HUES64 (cell line): ENCODE measurements at regions not wholly inside any gene's neighbourhood (a gene's known extent, or its start where the extent isn't known, plus 50 kb on each side); places are given as distances from the start of the nearest gene placed in this dataset.

Experiments used
- H3K27ac ChIP-seq: 2 replicates; pipeline ENCODE4 v1.7.0; 2013; ENCODE audit warnings: low read depth, low read length, inconsistent platforms
- H3K27me3 ChIP-seq: 2 replicates; pipeline ENCODE4 v1.6.1; 2013; ENCODE audit warnings: mild to moderate bottlenecking, low read length; ENCODE audit not compliant: insufficient read depth
- H3K36me3 ChIP-seq: 2 replicates; pipeline ENCODE4 v1.6.1; 2013; ENCODE audit warnings: mild to moderate bottlenecking, low read length; ENCODE audit not compliant: insufficient read depth
- H3K4me1 ChIP-seq: 2 replicates; pipeline ENCODE4 v1.6.1; 2013; ENCODE audit warnings: mild to moderate bottlenecking, low read length, moderate library complexity; ENCODE audit not compliant: insufficient read depth
- H3K4me3 ChIP-seq: 2 replicates; pipeline ENCODE4 v1.5.1; 2013; ENCODE audit warnings: mild to moderate bottlenecking, low read length, moderate library complexity
- H3K9ac ChIP-seq: 2 replicates; pipeline ENCODE4 v1.6.1; 2013; ENCODE audit warnings: mild to moderate bottlenecking, low read depth, low read length
- H3K9me3 ChIP-seq: 2 replicates; pipeline ENCODE4 v1.6.1; 2013; ENCODE audit warnings: low read depth, low read length; ENCODE audit not compliant: insufficient read depth
- whole genome bisulfite sequencing: fragments of 150-250, 120-280 bp; methylation state at CpG from one replicate; pipeline ENCODE4 v1.1.7; 2013; ENCODE audit warnings: missing lambda C conversion rate; 5-methylcytosine and 5-hydroxymethylcytosine counted together

DNA sequence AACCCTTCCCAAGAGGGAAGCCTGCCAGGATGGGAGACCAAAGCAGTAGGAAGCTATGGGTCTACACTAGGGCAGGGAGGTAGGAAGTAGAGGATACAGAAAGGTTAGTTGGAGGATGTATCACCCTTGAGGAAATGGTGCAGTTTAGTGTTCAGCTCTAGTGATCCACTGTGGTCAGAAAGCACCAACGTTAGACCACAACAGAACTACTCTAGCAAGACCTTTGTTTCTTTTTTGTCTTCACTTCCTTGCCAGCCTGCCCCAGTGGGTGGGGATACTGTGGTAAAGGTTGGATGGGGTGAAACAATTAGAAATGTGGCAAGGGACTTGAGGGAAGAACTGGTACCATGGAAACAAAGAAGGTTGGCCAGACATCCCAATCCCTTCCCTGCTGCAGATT is 83.3 kb downstream of the DDIT4L start:
- Histone ChIP-seq H3K36me3 (no peaks in the 10 kb centered on the region), H3K9me3 (no peaks in the 10 kb centered on the region), H3K27me3 (no peaks in the 10 kb centered on the region), H3K4me3 (no peak overlapping the region), H3K9ac (no peak overlapping the region), H3K4me1 (no peaks in the 10 kb centered on the region), H3K27ac (no peak overlapping the region)
- WGBS: 88% methylated on average over 1 of the region's 1 CpG

DNA sequence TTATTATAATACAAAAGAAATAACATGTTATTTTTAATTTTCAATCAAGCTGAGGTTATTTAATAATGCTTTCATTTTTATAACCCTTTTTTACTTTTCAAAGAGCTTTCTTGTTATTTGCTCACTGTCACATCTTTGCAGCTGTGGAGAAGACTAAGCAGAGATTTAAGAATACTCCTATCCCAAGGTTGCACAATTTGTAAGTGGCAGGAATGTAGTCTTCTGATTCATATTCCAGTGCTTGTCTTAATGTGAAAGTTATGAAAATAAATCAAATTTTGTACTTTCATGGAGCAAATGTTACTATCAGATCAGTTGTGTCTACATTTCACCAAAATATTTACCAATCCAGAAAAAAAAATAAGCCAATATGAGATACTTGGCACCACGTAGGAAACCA is 86.6 kb downstream of the DDIT4L start:
- Histone ChIP-seq H3K27me3 (no peaks in the 10 kb centered on the region), H3K36me3 (no peaks in the 10 kb centered on the region), H3K4me3 (no peak overlapping the region), H3K27ac (no peak overlapping the region), H3K4me1 (peaks cover 16% of the 10 kb centered on the region; the same call in 1 of the 2 replicates), H3K9ac (no peak overlapping the region), H3K9me3 (no peaks in the 10 kb centered on the region)
- 90% methylated on average over 1 of the region's 1 CpG for WGBS

DNA sequence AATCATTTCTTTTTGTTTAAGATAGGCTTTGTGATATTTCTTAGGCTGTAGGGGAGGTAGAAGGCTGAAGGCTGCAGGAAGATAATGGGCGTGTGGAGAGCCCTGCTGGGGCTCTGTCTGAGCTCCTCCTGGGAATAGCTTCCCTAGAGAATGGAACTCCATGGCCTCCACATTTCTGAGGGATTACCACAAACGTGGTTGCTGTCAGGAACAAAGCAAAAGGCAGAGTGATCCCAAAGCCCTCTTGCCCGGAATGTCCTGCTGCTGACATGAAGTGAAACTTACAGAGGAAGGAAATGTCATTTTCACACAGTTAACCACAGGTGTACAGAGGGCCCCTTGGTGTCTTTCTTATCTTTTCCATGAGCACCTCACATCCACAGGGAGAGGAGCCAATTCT is 89.3 kb downstream of the DDIT4L start:
- Histone ChIP-seq H3K9me3 (no peaks in the 10 kb centered on the region), H3K4me3 (no peak overlapping the region), H3K27ac (peak overlapping the region; percentile 69), H3K4me1 (peaks cover 26% of the 10 kb centered on the region; the same call in 1 of the 2 replicates), H3K27me3 (no peaks in the 10 kb centered on the region), H3K36me3 (no peaks in the 10 kb centered on the region), H3K9ac (no peak overlapping the region)
- 41% methylated on average over 3 of the region's 3 CpGs for WGBS

DNA sequence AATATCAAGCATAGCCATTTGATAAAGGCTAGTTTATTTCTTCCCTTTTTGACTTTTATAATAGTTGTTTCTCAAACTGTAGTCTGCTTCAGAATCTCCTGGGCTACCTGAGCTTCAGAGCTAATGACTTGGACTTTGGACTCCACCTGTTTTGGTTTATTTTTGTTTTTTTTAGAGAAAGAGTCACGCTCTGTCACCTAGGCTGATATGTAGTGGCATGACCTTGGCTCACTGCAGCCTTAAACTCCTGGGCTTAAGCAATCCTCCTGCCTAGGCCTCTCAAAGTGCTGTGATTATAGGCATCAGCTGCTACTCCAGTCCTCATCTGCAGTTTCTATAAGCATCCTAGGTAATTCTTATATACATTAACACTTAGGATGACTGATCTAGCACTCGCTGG is 90.5 kb downstream of the DDIT4L start:
- H3K27me3 ChIP-seq: no peaks in the 10 kb centered on the region
- H3K9me3 ChIP-seq: no peaks in the 10 kb centered on the region
- H3K27ac ChIP-seq: no peak overlapping the region
- no peak overlapping the region for H3K9ac ChIP-seq
- H3K36me3 ChIP-seq: no peaks in the 10 kb centered on the region
- H3K4me3 ChIP-seq: no peak overlapping the region
- WGBS: 95% methylated on average over 2 of the region's 2 CpGs
- peaks cover 32% of the 10 kb centered on the region for H3K4me1 ChIP-seq

DNA sequence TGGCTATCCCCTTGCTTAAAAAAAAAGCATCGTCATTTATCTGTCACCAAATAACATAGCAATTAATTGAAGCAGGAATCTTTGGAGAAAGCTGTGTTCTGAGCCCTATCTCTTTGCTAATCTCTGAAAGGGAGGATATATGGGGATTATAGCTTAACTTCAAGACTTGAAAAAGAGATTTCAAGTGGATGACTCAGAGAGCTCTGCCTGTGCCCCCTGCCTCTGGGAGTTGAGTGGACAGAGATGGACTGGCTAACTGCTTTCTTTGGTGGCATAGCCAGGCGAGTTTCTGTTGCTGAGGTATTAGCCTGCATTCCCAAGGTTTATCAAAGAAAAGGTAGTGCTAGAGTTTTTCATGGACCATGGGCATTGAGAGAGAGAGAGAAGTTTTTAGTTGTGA is 91.6 kb downstream of the DDIT4L start:
- H3K4me1 ChIP-seq: peaks cover 39% of the 10 kb centered on the region
- H3K27ac ChIP-seq: no peak overlapping the region
- H3K9me3 ChIP-seq: no peaks in the 10 kb centered on the region
- no peaks in the 10 kb centered on the region for H3K27me3 ChIP-seq
- H3K9ac ChIP-seq: no peak overlapping the region
- H3K4me3 ChIP-seq: no peak overlapping the region
- H3K36me3 ChIP-seq: no peaks in the 10 kb centered on the region
- 85% methylated on average over 2 of the region's 2 CpGs for WGBS

DNA sequence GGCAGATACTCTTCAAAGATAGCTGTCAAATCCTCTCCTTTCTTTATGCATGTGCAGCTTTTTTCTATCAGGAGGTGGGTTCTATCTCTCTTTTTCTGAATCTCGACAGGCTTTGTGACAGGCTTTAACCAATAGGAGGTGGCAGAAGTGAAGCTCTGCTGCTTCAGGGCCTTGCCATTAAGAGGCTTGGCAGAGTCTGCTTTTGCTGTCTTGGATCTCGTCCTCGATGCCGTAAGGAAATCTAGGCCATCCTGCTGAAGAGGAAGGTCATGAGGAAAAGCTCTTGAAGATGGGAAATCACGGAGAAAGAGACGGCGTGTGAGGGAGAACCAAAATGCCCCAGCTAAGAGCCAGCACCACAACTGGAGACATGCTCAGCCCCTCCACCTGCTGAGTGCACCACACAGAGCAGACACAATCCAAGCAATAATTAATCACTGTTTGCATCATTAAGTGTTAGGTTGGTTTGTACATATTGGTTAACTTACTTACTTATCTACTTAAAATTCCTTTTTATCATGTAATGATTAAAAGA is 92.2 kb downstream of the DDIT4L start:
- no peaks in the 10 kb centered on the region for H3K36me3 ChIP-seq
- H3K27ac ChIP-seq: no peak overlapping the region
- H3K9me3 ChIP-seq: no peaks in the 10 kb centered on the region
- H3K4me1 ChIP-seq: peaks cover 44% of the 10 kb centered on the region
- 84% methylated on average over 7 of the region's 7 CpGs for WGBS
- H3K27me3 ChIP-seq: no peaks in the 10 kb centered on the region
- no peak overlapping the region for H3K4me3 ChIP-seq
- H3K9ac ChIP-seq: no peak overlapping the region

DNA sequence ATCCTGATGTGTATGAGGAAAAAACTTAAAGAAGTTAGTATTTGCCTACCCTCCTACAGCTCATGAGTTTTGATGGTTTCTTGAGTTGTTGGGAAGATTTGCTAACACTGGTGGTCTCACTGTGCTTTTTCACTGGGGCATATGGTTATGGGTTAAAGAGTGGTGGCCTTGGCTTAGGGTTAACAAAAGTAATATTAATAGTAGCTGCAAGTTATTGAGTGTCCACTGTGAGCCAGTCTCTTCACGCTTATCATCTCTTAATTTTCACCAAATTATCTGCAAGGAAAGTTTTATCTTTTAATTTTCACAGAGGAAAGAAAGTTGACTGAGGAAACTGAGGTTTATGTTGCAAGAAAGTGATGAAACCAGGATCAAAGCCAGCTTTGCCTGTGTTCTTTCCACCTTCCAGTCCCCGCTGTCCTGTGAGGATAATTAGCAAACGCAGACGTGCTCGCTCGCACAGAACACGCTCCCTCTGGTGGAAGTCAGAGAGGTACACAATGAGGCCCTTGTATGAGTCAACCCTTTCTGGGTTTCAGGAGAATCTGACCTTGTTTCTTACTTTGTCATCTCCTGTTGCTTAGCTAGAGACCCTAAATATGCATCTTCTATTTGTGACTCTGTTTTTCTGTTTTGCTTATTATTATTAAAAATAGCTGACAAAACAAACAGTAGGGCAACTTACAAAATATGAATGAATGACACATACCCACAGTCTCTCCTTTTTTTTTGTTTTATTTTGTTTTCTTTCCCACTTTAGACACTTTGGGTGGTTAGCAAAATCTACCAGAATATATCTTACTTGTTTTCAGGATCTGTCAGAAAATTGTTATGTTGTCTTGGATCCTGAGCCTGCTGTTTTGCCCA is 94.3 kb downstream of the DDIT4L start:
- no peaks in the 10 kb centered on the region for H3K36me3 ChIP-seq
- WGBS: 14% methylated on average over 6 of the region's 7 CpGs
- H3K4me3 ChIP-seq: no peak overlapping the region
- H3K27ac ChIP-seq: no peak overlapping the region
- no peaks in the 10 kb centered on the region for H3K9me3 ChIP-seq
- no peaks in the 10 kb centered on the region for H3K27me3 ChIP-seq
- H3K9ac ChIP-seq: no peak overlapping the region
- H3K4me1 ChIP-seq: peaks cover 42% of the 10 kb centered on the region

DNA sequence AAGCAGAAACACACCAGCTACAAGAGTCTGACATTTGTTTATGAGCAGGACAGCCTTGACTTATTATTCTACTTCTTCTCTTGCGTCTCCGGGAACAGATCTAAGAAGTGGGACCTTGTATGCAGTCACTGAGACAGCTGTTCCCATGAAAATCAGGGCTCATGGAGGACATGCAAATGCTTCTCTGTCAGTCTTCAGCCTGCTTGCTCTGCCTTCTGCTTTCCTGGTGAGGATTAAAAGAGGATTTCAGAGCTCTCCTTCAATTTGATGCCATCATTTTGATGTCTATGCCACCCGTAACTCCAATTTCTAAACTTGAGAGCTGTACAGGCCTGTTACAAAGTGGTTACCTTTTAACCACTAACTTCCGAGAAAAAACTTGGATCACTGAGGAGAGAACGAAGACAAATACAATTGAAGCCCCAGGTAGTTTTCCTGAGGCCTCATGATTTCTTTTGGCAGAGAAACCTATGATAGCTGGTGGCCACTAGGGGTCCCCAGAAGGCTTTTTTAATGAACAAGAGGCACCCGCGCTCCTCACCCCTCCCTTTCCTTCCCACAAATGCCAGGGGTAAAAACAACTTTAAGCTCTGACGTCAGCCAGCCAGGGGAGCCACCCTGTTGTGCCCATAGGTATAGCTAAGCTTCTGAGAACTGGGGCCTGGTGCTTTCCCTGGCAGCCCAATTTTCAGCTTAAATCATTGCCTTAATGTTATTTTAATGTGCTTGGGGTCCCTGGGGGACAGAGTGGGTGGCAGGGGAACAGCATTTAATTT is 97.0 kb downstream of the DDIT4L start:
- no peak overlapping the region for H3K4me3 ChIP-seq
- no peaks in the 10 kb centered on the region for H3K36me3 ChIP-seq
- H3K4me1 ChIP-seq: peaks cover 32% of the 10 kb centered on the region
- H3K27ac ChIP-seq: peak overlapping the region; percentile 63
- H3K9ac ChIP-seq: no peak overlapping the region
- no peaks in the 10 kb centered on the region for H3K9me3 ChIP-seq
- no peaks in the 10 kb centered on the region for H3K27me3 ChIP-seq
- WGBS: 30% methylated on average over 8 of the region's 8 CpGs

DNA sequence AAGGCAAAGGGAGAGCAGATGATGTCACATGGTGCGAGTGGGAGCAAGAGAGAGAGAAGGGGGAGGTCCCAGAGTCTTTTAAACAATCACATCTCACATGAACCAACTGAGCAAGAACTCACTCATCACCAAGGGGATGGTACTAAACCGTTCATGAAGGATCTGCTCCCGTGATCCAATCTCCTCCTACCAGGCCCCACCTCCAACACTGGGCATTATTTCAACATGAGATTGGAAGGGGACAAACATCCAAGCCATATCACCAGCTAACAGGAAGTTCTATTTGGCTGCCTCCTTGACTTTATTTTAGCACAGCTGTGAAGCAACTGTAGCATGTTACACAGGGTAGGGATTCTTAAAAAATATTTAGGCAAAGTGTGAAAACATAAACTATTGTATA is 102.5 kb downstream of the DDIT4L start:
- Histone ChIP-seq H3K4me3 (no peak overlapping the region), H3K9me3 (peaks cover 10% of the 10 kb centered on the region; the same call in 1 of the 2 replicates), H3K9ac (no peak overlapping the region), H3K27ac (no peak overlapping the region), H3K36me3 (no peaks in the 10 kb centered on the region), H3K27me3 (no peaks in the 10 kb centered on the region), H3K4me1 (peaks cover 9% of the 10 kb centered on the region)
- 65% methylated on average over 3 of the region's 3 CpGs for WGBS

DNA sequence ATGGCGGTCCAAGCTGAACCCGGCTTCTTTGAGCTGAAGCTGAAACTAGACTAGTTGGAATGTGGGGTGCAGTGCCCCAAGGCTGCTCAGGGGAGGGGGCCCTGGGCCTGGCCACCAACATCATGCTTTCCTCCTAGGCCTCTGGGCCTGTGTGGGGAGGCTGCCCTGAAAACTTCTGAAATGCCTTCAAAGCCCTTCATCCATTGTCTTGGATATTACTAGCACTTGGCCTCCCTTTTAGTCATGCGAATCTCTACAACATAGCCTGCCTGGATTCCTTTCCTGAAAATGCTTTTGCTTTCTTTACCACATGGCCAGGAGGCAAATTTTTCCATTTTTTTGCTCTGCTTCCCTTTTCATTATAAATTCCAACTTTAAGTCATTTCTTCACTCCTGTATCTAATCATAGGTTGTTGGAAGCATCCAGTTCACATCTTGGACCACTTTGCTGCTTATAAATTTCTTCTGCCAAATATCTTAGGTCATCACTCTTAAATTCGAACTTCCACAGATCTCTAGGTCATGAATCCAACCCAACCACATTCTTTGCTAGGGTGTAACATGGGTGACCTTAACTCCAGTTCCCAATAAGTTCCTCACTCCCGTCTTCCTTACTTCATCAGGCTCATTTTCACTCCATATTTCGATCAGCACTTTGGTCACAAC is 103.4 kb downstream of the DDIT4L start:
- no peaks in the 10 kb centered on the region for H3K36me3 ChIP-seq
- WGBS: 73% methylated on average over 6 of the region's 6 CpGs
- H3K4me1 ChIP-seq: peaks cover 7% of the 10 kb centered on the region; the same call in 1 of the 2 replicates
- peaks cover 10% of the 10 kb centered on the region; the same call in 1 of the 2 replicates for H3K9me3 ChIP-seq
- H3K4me3 ChIP-seq: no peak overlapping the region
- no peak overlapping the region for H3K9ac ChIP-seq
- H3K27ac ChIP-seq: peak overlapping the region; percentile 72; the same call in 1 of the 2 replicates
- no peaks in the 10 kb centered on the region for H3K27me3 ChIP-seq

DNA sequence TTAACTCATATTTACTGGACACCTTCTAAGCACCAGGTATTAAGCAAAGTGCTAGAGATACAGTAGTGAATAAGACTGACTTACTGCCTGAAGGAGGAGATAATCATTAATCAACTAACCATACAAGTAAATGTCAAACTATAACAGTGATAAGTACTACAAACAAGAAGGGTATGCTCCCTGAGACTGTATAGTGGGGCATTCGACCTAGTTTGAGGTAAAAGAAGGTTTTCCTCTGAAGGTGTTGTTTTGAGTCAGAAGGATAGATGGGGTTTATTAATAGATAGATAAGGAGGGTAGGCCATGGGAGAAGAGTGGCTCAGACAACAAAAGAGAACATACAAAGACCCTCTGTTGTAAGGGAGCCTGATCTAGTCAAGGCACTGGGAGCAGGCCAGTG is 105.4 kb downstream of the DDIT4L start:
- peaks cover 10% of the 10 kb centered on the region; the same call in 1 of the 2 replicates for H3K4me1 ChIP-seq
- WGBS: 93% methylated on average over 1 of the region's 1 CpG
- H3K9ac ChIP-seq: no peak overlapping the region
- no peak overlapping the region for H3K4me3 ChIP-seq
- H3K27ac ChIP-seq: no peak overlapping the region
- H3K36me3 ChIP-seq: no peaks in the 10 kb centered on the region
- H3K27me3 ChIP-seq: no peaks in the 10 kb centered on the region
- H3K9me3 ChIP-seq: peaks cover 10% of the 10 kb centered on the region; the same call in 1 of the 2 replicates
